ENCODE measurements at regions not wholly inside any gene's neighbourhood (a gene's known extent, or its start where the extent isn't known, plus 50 kb on each side); places are given as distances from the start of the nearest gene placed in this dataset.

DNA sequence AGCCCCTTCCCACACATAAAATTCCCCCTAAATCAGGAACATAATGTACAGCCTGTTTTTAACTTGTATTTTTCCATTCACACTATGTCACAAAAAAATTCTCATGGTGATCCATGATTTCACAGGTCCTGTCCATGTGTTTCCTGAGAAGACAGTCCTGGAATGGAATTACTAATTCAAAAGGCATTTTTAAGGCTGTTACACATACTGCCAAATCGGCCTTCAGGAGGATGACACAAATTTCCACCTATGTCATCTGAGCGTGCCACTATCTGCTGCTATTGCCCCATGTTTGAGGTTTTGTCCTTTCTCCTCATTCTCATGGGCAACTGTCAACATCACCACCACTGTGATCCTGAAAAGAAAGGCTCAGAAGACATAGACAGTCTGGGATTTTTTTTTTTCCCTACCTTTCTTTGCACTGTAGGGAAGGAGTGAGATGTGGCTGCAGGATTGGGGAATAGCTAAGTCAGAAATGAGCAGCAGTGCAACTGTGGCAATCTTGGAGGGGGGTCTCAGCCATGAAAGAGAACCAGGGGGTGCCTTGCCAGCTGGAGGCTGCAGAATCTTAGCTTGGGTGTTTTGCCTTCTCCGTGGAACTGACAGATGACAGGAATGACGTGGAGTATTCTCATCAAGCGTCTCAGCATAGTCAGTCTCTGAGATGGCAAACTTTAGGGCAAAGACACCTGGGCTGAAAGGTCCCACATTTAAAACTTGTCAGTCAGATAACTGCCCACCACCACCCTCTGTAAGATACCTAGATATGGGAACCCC, 73.4 kb downstream of the MARCHF4 start:
- WGBS = 88% methylated on average over 5 of the region's 5 CpGs
- H3K27me3 ChIP-seq (replicated peaks; ENCODE audit: insufficient read depth) = no peaks in the 10 kb centered on the region
- H3K27ac ChIP-seq = no peak overlapping the region
- no peak for DNase-seq (ENCODE audit: low spot score)
- intact Hi-C loops (cut with DNase I) = no loop called here
- TF ChIP-seq POLR2A (IDR thresholded peaks at IDR 0.05) (no peak), POLR2AphosphoS5 (IDR thresholded peaks at IDR 0.05) (no peak)
- TF ChIP-seq, protein P1, sequence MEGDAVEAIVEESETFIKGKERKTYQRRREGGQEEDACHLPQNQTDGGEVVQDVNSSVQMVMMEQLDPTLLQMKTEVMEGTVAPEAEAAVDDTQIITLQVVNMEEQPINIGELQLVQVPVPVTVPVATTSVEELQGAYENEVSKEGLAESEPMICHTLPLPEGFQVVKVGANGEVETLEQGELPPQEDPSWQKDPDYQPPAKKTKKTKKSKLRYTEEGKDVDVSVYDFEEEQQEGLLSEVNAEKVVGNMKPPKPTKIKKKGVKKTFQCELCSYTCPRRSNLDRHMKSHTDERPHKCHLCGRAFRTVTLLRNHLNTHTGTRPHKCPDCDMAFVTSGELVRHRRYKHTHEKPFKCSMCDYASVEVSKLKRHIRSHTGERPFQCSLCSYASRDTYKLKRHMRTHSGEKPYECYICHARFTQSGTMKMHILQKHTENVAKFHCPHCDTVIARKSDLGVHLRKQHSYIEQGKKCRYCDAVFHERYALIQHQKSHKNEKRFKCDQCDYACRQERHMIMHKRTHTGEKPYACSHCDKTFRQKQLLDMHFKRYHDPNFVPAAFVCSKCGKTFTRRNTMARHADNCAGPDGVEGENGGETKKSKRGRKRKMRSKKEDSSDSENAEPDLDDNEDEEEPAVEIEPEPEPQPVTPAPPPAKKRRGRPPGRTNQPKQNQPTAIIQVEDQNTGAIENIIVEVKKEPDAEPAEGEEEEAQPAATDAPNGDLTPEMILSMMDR (IDR thresholded peaks at IDR 0.05) = no peak
- H3K4me3 ChIP-seq = no peak overlapping the region
- H3K36me3 ChIP-seq = no peaks in the 10 kb centered on the region
- no peaks in the 10 kb centered on the region for H3K4me1 ChIP-seq (replicated peaks)
- no peaks in the 10 kb centered on the region for H3K9me3 ChIP-seq

DNA sequence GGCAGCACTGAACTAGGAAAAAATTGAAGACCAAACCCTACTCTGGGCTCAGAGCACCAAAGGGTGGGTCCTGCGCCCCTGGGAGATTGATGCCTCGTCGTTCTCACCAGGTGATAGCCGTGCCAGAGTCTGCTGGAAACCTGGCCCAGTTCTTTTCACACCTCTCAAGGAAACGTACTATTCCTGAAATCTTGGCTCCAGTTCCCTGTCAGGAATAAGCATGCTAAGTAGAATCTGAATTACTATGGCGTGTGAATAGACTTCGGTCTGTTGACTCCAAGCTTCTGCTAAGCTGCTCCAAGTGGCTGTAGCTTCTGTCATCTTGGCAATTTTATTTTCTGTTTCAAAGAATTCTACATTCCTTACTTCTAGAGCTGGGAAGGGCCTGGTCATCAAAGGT, 75.4 kb downstream of the MARCHF4 start:
- 46% methylated on average over 7 of the region's 7 CpGs for WGBS
- no peak overlapping the region for H3K27ac ChIP-seq
- H3K36me3 ChIP-seq = no peaks in the 10 kb centered on the region
- TF ChIP-seq, protein P1 (IDR thresholded peaks at IDR 0.05) = no peak
- no peak for TF ChIP-seq POLR2AphosphoS5 (IDR thresholded peaks at IDR 0.05)
- TF ChIP-seq POLR2A (IDR thresholded peaks at IDR 0.05) = no peak
- no peak overlapping the region for H3K4me3 ChIP-seq
- no peak for DNase-seq (ENCODE audit: low spot score)
- H3K9me3 ChIP-seq = no peaks in the 10 kb centered on the region
- intact Hi-C loops (cut with DNase I) = no loop called here
- no peaks in the 10 kb centered on the region for H3K4me1 ChIP-seq (replicated peaks)
- no peaks in the 10 kb centered on the region for H3K27me3 ChIP-seq (replicated peaks; ENCODE audit: insufficient read depth)

DNA sequence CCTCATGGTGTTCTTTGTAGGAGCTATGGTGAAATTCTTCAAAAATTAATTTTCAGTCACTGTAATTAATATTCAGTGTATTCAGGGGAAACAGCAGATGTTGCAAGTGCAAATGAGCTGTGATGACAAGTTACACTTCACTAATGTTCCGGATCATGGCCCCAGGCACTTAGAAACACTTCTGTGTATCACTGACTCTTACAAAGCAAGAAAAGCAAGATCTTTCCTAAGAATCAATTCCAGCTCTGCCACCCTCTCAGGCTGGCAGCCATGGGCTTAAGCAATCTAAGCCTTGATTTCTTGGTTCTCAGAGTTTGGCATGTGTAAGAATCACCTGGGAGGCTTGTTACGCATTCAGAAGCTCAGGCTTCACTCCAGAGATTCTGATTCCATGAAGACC, 78.0 kb downstream of the MARCHF4 start:
- no peak for DNase-seq (ENCODE audit: low spot score)
- H3K36me3 ChIP-seq = no peaks in the 10 kb centered on the region
- no peaks in the 10 kb centered on the region for H3K9me3 ChIP-seq
- no peaks in the 10 kb centered on the region for H3K27me3 ChIP-seq (replicated peaks; ENCODE audit: insufficient read depth)
- 69% methylated on average over 2 of the region's 2 CpGs for WGBS
- intact Hi-C loops (cut with DNase I) = no loop called here
- H3K27ac ChIP-seq = no peak overlapping the region
- TF ChIP-seq POLR2AphosphoS5 (IDR thresholded peaks at IDR 0.05) = no peak
- no peak for TF ChIP-seq POLR2A (IDR thresholded peaks at IDR 0.05)
- TF ChIP-seq, protein P1 (IDR thresholded peaks at IDR 0.05) = no peak
- H3K4me1 ChIP-seq (replicated peaks) = no peaks in the 10 kb centered on the region
- H3K4me3 ChIP-seq = no peak overlapping the region

DNA sequence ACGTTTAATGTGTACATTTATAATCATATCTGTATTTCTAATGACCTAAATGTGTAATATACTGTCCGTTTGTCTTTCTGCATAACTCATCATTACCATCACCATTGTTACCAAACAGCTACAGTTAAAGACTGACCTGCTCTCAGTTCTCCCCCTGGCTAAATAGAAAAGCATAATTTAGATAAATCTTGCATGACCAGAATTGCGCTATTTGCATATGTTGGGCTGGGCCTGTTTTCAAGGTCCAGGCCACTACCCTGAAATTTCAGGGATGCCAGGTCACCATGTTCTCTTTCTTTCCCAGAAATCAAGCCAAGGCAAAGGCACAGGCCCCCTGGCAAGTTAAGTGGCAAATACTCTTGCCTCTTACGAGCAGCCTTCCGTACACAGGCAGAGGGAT, 78.4 kb downstream of the MARCHF4 start:
- intact Hi-C loops (cut with DNase I) = no loop called here
- no peaks in the 10 kb centered on the region for H3K4me1 ChIP-seq (replicated peaks)
- no peaks in the 10 kb centered on the region for H3K36me3 ChIP-seq
- 91% methylated on average over 5 of the region's 5 CpGs for WGBS
- no peak overlapping the region for H3K27ac ChIP-seq
- H3K4me3 ChIP-seq = no peak overlapping the region
- no peak for DNase-seq (ENCODE audit: low spot score)
- TF ChIP-seq POLR2A (IDR thresholded peaks at IDR 0.05) (no peak), POLR2AphosphoS5 (IDR thresholded peaks at IDR 0.05) (no peak)
- TF ChIP-seq, protein P1 (IDR thresholded peaks at IDR 0.05) = no peak
- no peaks in the 10 kb centered on the region for H3K27me3 ChIP-seq (replicated peaks; ENCODE audit: insufficient read depth)
- H3K9me3 ChIP-seq = no peaks in the 10 kb centered on the region

DNA sequence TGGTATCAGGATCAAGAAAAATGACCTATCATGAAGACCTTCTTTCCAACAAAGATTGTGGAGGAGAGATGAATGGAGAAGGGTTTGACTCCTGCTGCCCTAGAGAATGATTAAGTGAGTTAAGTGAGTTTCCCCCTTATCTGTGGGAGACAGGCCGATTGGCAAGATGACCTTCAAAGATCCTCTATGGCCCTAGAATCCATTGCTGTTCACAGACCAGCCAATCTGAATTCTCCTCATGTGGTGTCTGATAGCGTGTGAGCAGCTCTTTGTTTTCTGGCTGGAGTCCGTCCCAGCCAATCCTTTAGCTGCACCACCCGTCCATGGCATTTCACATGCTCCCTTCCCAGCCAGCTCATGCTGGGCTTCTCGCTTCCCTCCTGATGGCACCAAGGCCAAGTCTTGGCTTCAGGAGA, 79.4 kb downstream of the MARCHF4 start:
- TF ChIP-seq, protein P1 (IDR thresholded peaks at IDR 0.05) = no peak
- TF ChIP-seq POLR2A (IDR thresholded peaks at IDR 0.05) (no peak), POLR2AphosphoS5 (IDR thresholded peaks at IDR 0.05) (no peak)
- WGBS = 48% methylated on average over 5 of the region's 5 CpGs
- no peak for DNase-seq (ENCODE audit: low spot score)
- no peak overlapping the region for H3K27ac ChIP-seq
- H3K9me3 ChIP-seq = no peaks in the 10 kb centered on the region
- no peaks in the 10 kb centered on the region for H3K36me3 ChIP-seq
- intact Hi-C loops (cut with DNase I) = no loop called here
- H3K27me3 ChIP-seq (replicated peaks; ENCODE audit: insufficient read depth) = no peaks in the 10 kb centered on the region
- no peak overlapping the region for H3K4me3 ChIP-seq
- H3K4me1 ChIP-seq (replicated peaks) = no peaks in the 10 kb centered on the region

All from prostate gland (tissue), 2 donors.